BE2C (cell line): ENCODE measurements at regions not wholly inside any gene's neighbourhood (a gene's known extent, or its start where the extent isn't known, plus 50 kb on each side); places are given as distances from the start of the nearest gene placed in this dataset.
"Not testable (repeated sequence)": the region's sequence is repeated elsewhere in the genome, so short reads cannot be mapped to it uniquely, and the experiment has no call there.

Source experiments
- DNase-seq: peaks from one replicate; pipeline ENCODE4 v3.0.0-alpha.2; 2020
- H3K27me3 ChIP-seq: fragments of 250-450 bp; sonication (Bioruptor Pico); 2 replicates; pipeline ENCODE4 v1.5.1; 2020; ENCODE audit warnings: mild to moderate bottlenecking
- H3K36me3 ChIP-seq: fragments of 250-450 bp; sonication (Bioruptor Pico); 2 replicates; pipeline ENCODE4 v1.5.1; 2020; ENCODE audit warnings: mild to moderate bottlenecking
- H3K4me1 ChIP-seq: fragments of 250-450 bp; sonication (Bioruptor Pico); 2 replicates; pipeline ENCODE4 v1.5.1; 2020
- H3K4me3 ChIP-seq: 2 replicates; pipeline ENCODE4 v1.5.1; 2011; ENCODE audit warnings: low read depth, low read length
- H3K9me3 ChIP-seq: fragments of 250-450 bp; sonication (Bioruptor Pico); 2 replicates; pipeline ENCODE4 v1.5.1; 2020
- TF ChIP-seq, protein P1 (sequence below): IDR thresholded peaks from 2 replicates; pipeline ENCODE4 v1.5.1; 2012; ENCODE audit warnings: mild to moderate bottlenecking, low read depth, low read length

DNA sequence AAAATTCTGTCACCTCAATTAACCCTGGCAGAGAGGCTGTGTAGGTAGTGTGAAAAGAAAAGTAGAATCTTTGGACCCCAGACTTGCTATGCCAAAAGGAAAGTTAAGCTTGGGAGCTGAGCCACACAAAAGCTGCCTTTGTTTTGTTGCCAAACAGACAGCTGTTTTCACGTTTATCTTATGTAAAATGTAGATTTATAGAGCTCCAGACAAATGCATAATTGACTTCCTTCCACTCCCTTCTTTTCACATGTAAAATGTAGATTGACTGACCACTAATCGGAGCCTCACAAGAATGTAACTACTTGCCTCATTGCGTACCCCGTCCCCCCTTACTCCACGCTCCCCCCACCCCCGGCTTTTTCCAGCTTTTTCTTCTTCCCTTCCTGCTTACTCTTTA lies 2302.2 kb upstream of the RAG2 start:
- no peak for DNase-seq

DNA sequence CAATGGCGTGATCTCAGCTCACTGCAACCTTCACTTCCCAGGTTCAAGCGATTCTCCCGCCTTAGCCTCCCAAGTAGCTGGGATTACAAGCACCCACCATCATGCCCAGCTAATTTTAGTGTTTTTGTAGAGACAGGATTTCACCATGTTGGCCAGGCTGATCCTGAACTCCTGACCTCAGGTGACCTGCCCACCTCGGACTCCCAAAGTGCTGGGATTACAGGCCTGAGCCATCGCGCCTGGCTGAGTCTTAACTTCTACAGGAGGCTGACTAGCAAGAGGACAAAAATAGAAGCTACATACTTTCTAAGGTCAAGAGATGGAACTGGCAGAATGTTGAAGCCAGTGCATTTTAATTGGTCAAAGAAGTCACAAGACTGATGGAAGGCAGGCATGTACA lies 2296.2 kb upstream of the RAG2 start:
- H3K4me1 ChIP-seq, H3K36me3 ChIP-seq, H3K4me3 ChIP-seq, DNase-seq, H3K9me3 ChIP-seq, H3K27me3 ChIP-seq: not testable (repeated sequence)

More for the DNA sequence above, 2302.2 kb upstream of the RAG2 start:
- TF ChIP-seq, protein P1, sequence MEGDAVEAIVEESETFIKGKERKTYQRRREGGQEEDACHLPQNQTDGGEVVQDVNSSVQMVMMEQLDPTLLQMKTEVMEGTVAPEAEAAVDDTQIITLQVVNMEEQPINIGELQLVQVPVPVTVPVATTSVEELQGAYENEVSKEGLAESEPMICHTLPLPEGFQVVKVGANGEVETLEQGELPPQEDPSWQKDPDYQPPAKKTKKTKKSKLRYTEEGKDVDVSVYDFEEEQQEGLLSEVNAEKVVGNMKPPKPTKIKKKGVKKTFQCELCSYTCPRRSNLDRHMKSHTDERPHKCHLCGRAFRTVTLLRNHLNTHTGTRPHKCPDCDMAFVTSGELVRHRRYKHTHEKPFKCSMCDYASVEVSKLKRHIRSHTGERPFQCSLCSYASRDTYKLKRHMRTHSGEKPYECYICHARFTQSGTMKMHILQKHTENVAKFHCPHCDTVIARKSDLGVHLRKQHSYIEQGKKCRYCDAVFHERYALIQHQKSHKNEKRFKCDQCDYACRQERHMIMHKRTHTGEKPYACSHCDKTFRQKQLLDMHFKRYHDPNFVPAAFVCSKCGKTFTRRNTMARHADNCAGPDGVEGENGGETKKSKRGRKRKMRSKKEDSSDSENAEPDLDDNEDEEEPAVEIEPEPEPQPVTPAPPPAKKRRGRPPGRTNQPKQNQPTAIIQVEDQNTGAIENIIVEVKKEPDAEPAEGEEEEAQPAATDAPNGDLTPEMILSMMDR = no peak
- H3K4me3 ChIP-seq = no peak overlapping the region
- H3K4me1 ChIP-seq = no peaks in the 10 kb centered on the region
- H3K36me3 ChIP-seq = no peaks in the 10 kb centered on the region
- H3K9me3 ChIP-seq = no peaks in the 10 kb centered on the region
- no peaks in the 10 kb centered on the region for H3K27me3 ChIP-seq

DNA sequence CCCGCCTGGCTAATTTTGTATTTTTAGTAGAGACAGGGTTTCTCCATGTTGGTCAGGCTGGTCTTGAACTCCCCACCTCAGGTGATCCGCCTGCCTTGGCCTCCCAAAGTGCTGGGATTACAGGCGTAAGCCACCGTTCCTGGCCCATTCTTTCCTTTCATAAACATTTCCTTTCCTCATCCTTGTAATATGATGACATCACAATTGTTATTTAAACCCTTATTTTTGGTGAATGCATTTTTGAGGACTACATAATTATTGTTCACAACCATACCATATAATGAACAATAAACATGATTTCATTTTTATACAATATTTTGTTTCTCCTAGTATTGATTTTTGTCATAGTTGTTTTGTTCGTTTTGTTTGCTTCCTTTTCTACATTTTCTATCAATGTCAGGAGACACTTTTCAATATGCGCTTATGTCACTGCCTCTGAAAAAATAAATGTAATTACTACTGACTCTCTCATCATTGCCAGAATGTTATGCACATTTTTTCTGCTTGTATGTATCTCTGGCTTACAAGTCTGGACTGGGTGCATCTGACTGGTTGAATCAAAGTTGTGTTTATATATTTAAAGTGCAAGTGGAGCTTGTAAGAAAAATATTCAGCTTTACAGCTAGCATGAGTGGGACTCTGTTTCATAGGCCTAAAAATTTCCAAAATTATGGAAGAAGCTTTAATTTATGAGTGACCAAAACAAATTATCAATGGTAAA lies 2286.3 kb upstream of the RAG2 start:
- Histone ChIP-seq H3K27me3 (no peaks in the 10 kb centered on the region), H3K4me3 (no peak overlapping the region), H3K36me3 (no peaks in the 10 kb centered on the region), H3K4me1 (no peaks in the 10 kb centered on the region), H3K9me3 (no peaks in the 10 kb centered on the region)
- TF ChIP-seq, protein P1 = no peak
- DNase-seq = no peak

DNA sequence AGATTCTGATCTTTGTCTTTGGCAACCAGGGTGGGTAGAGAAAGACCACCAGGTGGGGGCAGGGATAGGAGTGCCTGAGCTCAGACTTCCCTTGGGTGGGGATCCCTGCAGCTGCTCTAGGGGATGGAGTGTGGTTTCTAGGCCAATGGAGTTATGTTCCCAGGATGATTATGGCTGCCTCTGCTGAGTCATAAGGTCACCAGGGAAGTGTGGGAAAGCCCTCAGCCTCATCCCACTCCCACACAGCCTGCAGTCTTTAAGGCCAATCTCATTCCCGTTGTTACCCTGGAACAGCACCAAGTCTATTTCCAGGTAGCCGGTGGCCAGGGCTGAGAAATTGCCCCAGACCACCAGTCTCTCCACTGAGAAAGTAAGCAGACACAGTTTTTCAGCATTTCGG lies 2269.3 kb upstream of the RAG2 start:
- TF ChIP-seq, protein P1 = no peak
- no peak overlapping the region for H3K4me3 ChIP-seq
- H3K27me3 ChIP-seq = no peaks in the 10 kb centered on the region
- DNase-seq = no peak
- no peaks in the 10 kb centered on the region for H3K9me3 ChIP-seq
- H3K4me1 ChIP-seq = no peaks in the 10 kb centered on the region
- H3K36me3 ChIP-seq = no peaks in the 10 kb centered on the region

DNA sequence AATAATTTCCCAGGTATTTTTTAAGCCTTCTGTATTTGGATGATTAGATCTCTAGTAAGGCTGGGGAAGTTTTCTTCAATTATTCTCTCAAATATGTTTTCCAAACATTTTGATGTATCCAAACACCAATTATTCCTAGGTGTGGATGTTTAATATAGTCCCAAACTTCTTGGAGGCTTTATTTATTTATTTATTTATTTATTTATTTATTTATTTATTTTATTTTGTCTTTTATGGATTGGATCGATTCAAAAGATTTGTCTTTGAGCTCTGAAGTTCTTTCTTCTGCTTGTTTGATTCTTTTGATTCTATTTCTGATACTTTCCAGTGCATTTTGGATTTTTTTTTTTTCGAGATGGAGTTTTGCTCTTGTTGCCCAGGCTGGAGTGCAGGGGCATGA lies 2267.9 kb upstream of the RAG2 start:
- Histone ChIP-seq H3K4me3 (no peak overlapping the region), H3K4me1 (no peaks in the 10 kb centered on the region), H3K36me3 (no peaks in the 10 kb centered on the region), H3K27me3 (no peaks in the 10 kb centered on the region), H3K9me3 (no peaks in the 10 kb centered on the region)
- TF ChIP-seq, protein P1 = no peak
- no peak for DNase-seq

DNA sequence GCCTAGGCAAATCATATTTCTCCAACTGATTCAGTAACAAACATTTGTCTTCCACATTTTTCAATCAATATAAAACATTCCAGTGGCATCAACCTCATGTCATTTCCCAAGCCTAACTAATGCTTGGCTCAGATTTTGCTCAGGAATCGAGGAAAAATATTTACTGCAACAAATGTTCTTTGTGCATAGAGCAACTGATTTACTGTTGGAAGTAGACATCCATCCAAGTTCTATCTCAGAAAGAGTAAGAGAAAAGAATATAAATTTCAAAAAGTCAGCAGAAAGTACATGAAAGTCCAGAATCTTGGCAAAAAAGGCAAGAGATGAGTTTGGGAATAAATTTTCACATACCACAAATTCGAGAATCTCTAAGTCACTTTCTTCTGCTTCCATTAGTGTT lies 2245.0 kb upstream of the RAG2 start:
- no peaks in the 10 kb centered on the region for H3K36me3 ChIP-seq
- TF ChIP-seq, protein P1 = no peak
- DNase-seq = no peak
- H3K27me3 ChIP-seq = no peaks in the 10 kb centered on the region
- H3K4me1 ChIP-seq = no peaks in the 10 kb centered on the region
- no peaks in the 10 kb centered on the region for H3K9me3 ChIP-seq
- H3K4me3 ChIP-seq = no peak overlapping the region

DNA sequence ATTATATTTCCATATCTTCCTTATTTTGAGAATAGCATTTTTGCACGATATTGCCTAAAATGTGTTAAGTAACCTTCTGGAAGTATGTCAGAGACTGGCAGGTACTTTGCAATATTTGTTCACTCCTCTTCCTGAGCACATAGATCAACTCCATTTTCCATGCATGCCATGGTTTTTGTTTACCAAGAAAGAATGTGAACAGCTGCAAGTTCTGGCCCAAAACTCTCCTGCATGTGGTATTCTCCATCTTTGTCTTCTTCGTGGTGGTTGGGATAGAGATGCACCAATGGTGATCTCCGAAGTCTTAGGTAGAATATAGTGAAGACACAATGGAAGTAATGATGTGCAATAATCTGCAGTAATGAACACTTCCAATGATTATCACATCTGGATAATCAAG lies 2241.0 kb upstream of the RAG2 start:
- no peak for DNase-seq
- Histone ChIP-seq H3K9me3 (no peaks in the 10 kb centered on the region), H3K4me1 (no peaks in the 10 kb centered on the region), H3K27me3 (no peaks in the 10 kb centered on the region), H3K4me3 (no peak overlapping the region), H3K36me3 (no peaks in the 10 kb centered on the region)
- TF ChIP-seq, protein P1 = no peak
